CD4-positive, alpha-beta T cell (primary cell): ENCODE measurements at regions not wholly inside any gene's neighbourhood (a gene's known extent, or its start where the extent isn't known, plus 50 kb on each side); places are given as distances from the start of the nearest gene placed in this dataset.

Source experiments
- ATAC-seq: fragments of 200-7000 bp; cut with Tn5 transposase; one replicate; pipeline ENCODE4 v1.10.0; 2022; ENCODE audit warnings: mild to moderate bottlenecking; ENCODE audit not compliant: poor library complexity
- CTCF ChIA-PET: fragments of 350-600 bp; sonication (Branson Sonifier 250); formaldehyde crosslinking; loops from one replicate; lab custom pipeline; 2021; ENCODE audit warnings: antibody characterized with exemption, inconsistent platforms; lab: Charles Lee
- POLR2A ChIA-PET: fragments of 350-600 bp; sonication (Branson Sonifier 250); formaldehyde crosslinking; loops from one replicate; lab custom pipeline; 2021; ENCODE audit warnings: antibody characterized with exemption, inconsistent platforms; lab: Charles Lee
- DNase-seq, 14 experiments: peaks; one replicate each; pipeline ENCODE4 v3.0.0-alpha.2; 2013 to 2020; ENCODE audit warnings: mixed read lengths in 2 of 14
- H3K27ac ChIP-seq, 2 donors: one replicate each; pipeline versions ENCODE4 v1.5.1 to v1.7.0; 2013; ENCODE audit warnings: low read length in 2 of 2, low read depth in 1 of 2, mild to moderate bottlenecking in 1 of 2
- H3K27me3 ChIP-seq, 2 experiments: 1 replicate in 1 of 2; 2 replicates in 1 of 2; pipeline versions ENCODE4 v1.6.1 to v1.7.0; 2013; ENCODE audit warnings: low read length in 2 of 2, control low read depth in 1 of 2, mild to moderate bottlenecking in 1 of 2, moderate library complexity in 1 of 2; ENCODE audit not compliant: insufficient read depth in 2 of 2, control insufficient read depth in 1 of 2
- H3K36me3 ChIP-seq: one replicate; pipeline ENCODE4 v1.6.1; 2013; ENCODE audit warnings: low read length, control low read depth; ENCODE audit not compliant: insufficient read depth
- H3K4me1 ChIP-seq: one replicate; pipeline ENCODE4 v1.6.1; 2013; ENCODE audit warnings: low read length, control low read depth; ENCODE audit not compliant: insufficient read depth
- H3K4me3 ChIP-seq: one replicate; pipeline ENCODE4 v1.5.1; 2013; ENCODE audit warnings: mild to moderate bottlenecking, low read length, moderate library complexity
- H3K9me3 ChIP-seq, 2 experiments: 1 replicate in 1 of 2; 2 replicates in 1 of 2; pipeline versions ENCODE4 v1.6.1 to v1.7.0; 2013; ENCODE audit warnings: low read length in 2 of 2, mild to moderate bottlenecking in 2 of 2, control low read depth in 1 of 2, moderate library complexity in 1 of 2; ENCODE audit not compliant: control insufficient read depth in 1 of 2, insufficient read depth in 1 of 2
- H3K27ac Mint-ChIP-seq: one replicate; pipeline ENCODE4 v1.8.0; 2020; ENCODE audit warnings: mixed read lengths
- H3K27me3 Mint-ChIP-seq: one replicate; pipeline ENCODE4 v1.8.0; 2021; ENCODE audit warnings: mixed read lengths
- H3K36me3 Mint-ChIP-seq: one replicate; pipeline ENCODE4 v1.8.0; 2021; ENCODE audit warnings: low read depth, mixed read lengths
- H3K4me1 Mint-ChIP-seq: one replicate; pipeline ENCODE4 v1.8.0; 2021; ENCODE audit warnings: low read depth, mixed read lengths
- H3K4me3 Mint-ChIP-seq: one replicate; pipeline ENCODE4 v1.8.0; 2020; ENCODE audit warnings: mild to moderate bottlenecking, mixed read lengths
- H3K9me3 Mint-ChIP-seq: one replicate; pipeline ENCODE4 v1.8.0; 2020; ENCODE audit warnings: mixed read lengths
- CTCF ChIP-seq: fragments of 200-600 bp; IDR thresholded peaks from one replicate; pipeline ENCODE4 v1.8.0; 2022; ENCODE audit warnings: antibody characterized with exemption, mild to moderate bottlenecking
- intact Hi-C, 2 experiments: fragments of 100-400 bp; cut with DNase I in 1 of 2; cut with micrococcal nuclease in 1 of 2; formaldehyde crosslinking; loops; one replicate each; pipeline versions ENCODE4 v1.15.1 to v1.9.0; 2023 to 2025; cut with DNase I, micrococcal nuclease

GRCh38 chr12:71321531-71321930, 118.1 kb upstream of the LGR5 start:
- ChIA-PET CTCF (no interaction called here), POLR2A (no interaction called here)
- intact Hi-C loops, result no loop called here
- no peaks in the 10 kb centered on the region for H3K36me3 Mint-ChIP-seq
- H3K36me3 ChIP-seq, result no peaks in the 10 kb centered on the region
- no peak overlapping the region for H3K4me3 Mint-ChIP-seq
- no peak for TF ChIP-seq CTCF
- peaks cover 27% of the 10 kb centered on the region for H3K9me3 Mint-ChIP-seq
- H3K4me1 Mint-ChIP-seq, result no peaks in the 10 kb centered on the region
- no peak overlapping the region for H3K27ac Mint-ChIP-seq
- peaks cover 0 to 19% of the 10 kb centered on the region in 2 experiments for H3K9me3 ChIP-seq
- no peaks in the 10 kb centered on the region for H3K27me3 ChIP-seq
- ATAC-seq (no peak), DNase-seq (no peak)
- no peak overlapping the region for H3K4me3 ChIP-seq
- no peak overlapping the region for H3K27ac ChIP-seq
- H3K4me1 ChIP-seq, result no peaks in the 10 kb centered on the region
- no peaks in the 10 kb centered on the region for H3K27me3 Mint-ChIP-seq

GRCh38 chr12:71321130-71321529, 118.5 kb upstream of the LGR5 start:
- Mint-ChIP-seq H3K27me3 (no peaks in the 10 kb centered on the region), H3K4me1 (no peaks in the 10 kb centered on the region), H3K9me3 (peaks cover 27% of the 10 kb centered on the region), H3K36me3 (no peaks in the 10 kb centered on the region), H3K4me3 (no peak overlapping the region), H3K27ac (no peak overlapping the region)
- no peaks in the 10 kb centered on the region for H3K36me3 ChIP-seq
- no peaks in the 10 kb centered on the region for H3K4me1 ChIP-seq
- peaks cover 0 to 19% of the 10 kb centered on the region in 2 experiments for H3K9me3 ChIP-seq
- no peak for ATAC-seq
- DNase-seq, result no peak
- intact Hi-C loops, result no loop called here
- H3K27me3 ChIP-seq, result no peaks in the 10 kb centered on the region
- no peak overlapping the region for H3K4me3 ChIP-seq
- ChIA-PET CTCF (no interaction called here), POLR2A (no interaction called here)
- H3K27ac ChIP-seq, result no peak overlapping the region
- no peak for TF ChIP-seq CTCF

- no peak overlapping the region for H3K4me3 Mint-ChIP-seq
- H3K27me3 Mint-ChIP-seq, result no peaks in the 10 kb centered on the region
- H3K9me3 ChIP-seq, result peaks cover 0 to 4% of the 10 kb centered on the region in 2 experiments
- no peak for DNase-seq
- H3K36me3 ChIP-seq, result no peaks in the 10 kb centered on the region
- no peak overlapping the region for H3K27ac Mint-ChIP-seq
- no peaks in the 10 kb centered on the region for H3K27me3 ChIP-seq
- H3K4me1 ChIP-seq, result no peaks in the 10 kb centered on the region
- ATAC-seq, result no peak
- H3K9me3 Mint-ChIP-seq, result peaks cover 13% of the 10 kb centered on the region
- ChIA-PET CTCF (no interaction called here), POLR2A (no interaction called here)
- no peak for TF ChIP-seq CTCF
- no peak overlapping the region for H3K27ac ChIP-seq
- H3K4me1 Mint-ChIP-seq, result no peaks in the 10 kb centered on the region
- intact Hi-C loops, result no loop called here
- no peak overlapping the region for H3K4me3 ChIP-seq
- no peaks in the 10 kb centered on the region for H3K36me3 Mint-ChIP-seq
These were observed 124.1 kb upstream of the LGR5 start for GRCh38 chr12:71315328-71315985.
